A549 (cell line): ENCODE measurements at regions not wholly inside any gene's neighbourhood (a gene's known extent, or its start where the extent isn't known, plus 50 kb on each side); places are given as distances from the start of the nearest gene placed in this dataset.

Experiments
- BHLHE40 ChIP-seq: IDR thresholded peaks from 2 replicates; pipeline ENCODE4 v1.6.1; 2012; ENCODE audit warnings: low read depth, low read length, inconsistent platforms
- CEBPB ChIP-seq, 2 experiments: fragments of >200 bp in 1 of 2; sonication (Bioruptor Twin) in 1 of 2; formaldehyde crosslinking in 1 of 2; IDR thresholded peaks; 2 replicates each; pipeline ENCODE4 v1.6.1; 2012 to 2016
- CHD2 ChIP-seq: fragments of 150-350 bp; IDR thresholded peaks from 2 replicates; pipeline ENCODE4 v1.6.1; 2014; ENCODE audit warnings: low read length; ENCODE audit not compliant: partially characterized antibody
- CTCF ChIP-seq: fragments of >200 bp; sonication (Bioruptor Twin); formaldehyde crosslinking; IDR thresholded peaks from 3 replicates; pipeline ENCODE4 v1.5.1; 2016
- EP300 ChIP-seq, 2 experiments: fragments of >200 bp; sonication (Bioruptor Twin); formaldehyde crosslinking; IDR thresholded peaks; 2 replicates in 1 of 2; 3 replicates in 1 of 2; pipeline ENCODE4 v1.6.1; 2016 to 2017
- FOXS1 ChIP-seq: fragments of 250-450 bp; sonication (Bioruptor Pico); IDR thresholded peaks from 2 replicates; pipeline ENCODE4 v1.5.0; 2020; ENCODE audit warnings: mild to moderate bottlenecking, moderate library complexity
- HOXB5 ChIP-seq: fragments of 250-450 bp; sonication (Bioruptor Pico); IDR thresholded peaks from 2 replicates; pipeline ENCODE4 v1.5.0; 2020; ENCODE audit warnings: mild to moderate bottlenecking, moderate library complexity
- POLR2A ChIP-seq: IDR thresholded peaks from 2 replicates; pipeline ENCODE4 v1.6.1; 2012; ENCODE audit warnings: mild to moderate bottlenecking, low read length

- TF ChIP-seq CTCF: no peak
- no peak for TF ChIP-seq POLR2A
- no peak for TF ChIP-seq EP300 (IDR thresholded peaks at IDR 0.05)
- no peak for TF ChIP-seq FOXS1
- no peak for TF ChIP-seq BHLHE40
- no peak for TF ChIP-seq HOXB5
- no peak for TF ChIP-seq CEBPB (IDR thresholded peaks at IDR 0.05)
- no peak for TF ChIP-seq CHD2
Measured at GRCh38 chr14:103217538-103217937, 94.3 kb downstream of the TNFAIP2 start.
